CD4-positive, alpha-beta memory T cell (primary cell): ENCODE measurements at regions not wholly inside any gene's neighbourhood (a gene's known extent, or its start where the extent isn't known, plus 50 kb on each side); places are given as distances from the start of the nearest gene placed in this dataset.

Experiments used
- CTCF ChIA-PET: fragments of 350-600 bp; sonication (Branson Sonifier 250); formaldehyde crosslinking; loops from one replicate; lab custom pipeline; 2021; ENCODE audit warnings: inconsistent platforms; ENCODE audit not compliant: partially characterized antibody; lab: Charles Lee
- POLR2A ChIA-PET: fragments of 350-600 bp; sonication (Branson Sonifier 250); formaldehyde crosslinking; loops from one replicate; lab custom pipeline; 2021; ENCODE audit not compliant: partially characterized antibody; lab: Charles Lee
- DNase-seq, 5 donors: peaks; one replicate each; pipeline versions ENCODE4 v3.0.0 to v3.0.0-alpha.2; 2020 to 2022; ENCODE audit warnings: mixed read lengths in 1 of 5
- H3K27ac ChIP-seq: one replicate; pipeline ENCODE4 v1.7.0; 2013; ENCODE audit warnings: low read depth, low read length
- H3K27me3 ChIP-seq: 2 replicates; pipeline ENCODE4 v1.7.0; 2013; ENCODE audit warnings: mild to moderate bottlenecking, low read length, moderate library complexity; ENCODE audit not compliant: insufficient read depth
- H3K36me3 ChIP-seq: 2 replicates; pipeline ENCODE4 v1.7.0; 2013; ENCODE audit warnings: mild to moderate bottlenecking, low read length, moderate library complexity; ENCODE audit not compliant: insufficient read depth
- H3K4me1 ChIP-seq: 2 replicates; pipeline ENCODE4 v1.7.0; 2013; ENCODE audit warnings: mild to moderate bottlenecking, low read length, moderate library complexity; ENCODE audit not compliant: insufficient read depth
- H3K4me3 ChIP-seq, 2 donors: one replicate each; pipeline ENCODE4 v1.7.0; 2013; ENCODE audit warnings: low read length in 2 of 2, mild to moderate bottlenecking in 1 of 2
- H3K9me3 ChIP-seq, 2 donors: one replicate each; pipeline ENCODE4 v1.7.0; 2013; ENCODE audit warnings: low read length in 2 of 2, control low read depth in 1 of 2; ENCODE audit not compliant: control insufficient read depth in 1 of 2
- H3K27ac Mint-ChIP-seq, 7 donors: one replicate each; pipeline ENCODE4 v1.8.0; 2020 to 2021; ENCODE audit warnings: mixed read lengths in 7 of 7, mild to moderate bottlenecking in 6 of 7, inconsistent platforms in 3 of 7, moderate library complexity in 3 of 7
- H3K27me3 Mint-ChIP-seq, 2 donors: one replicate each; pipeline ENCODE4 v1.8.0; 2020 to 2021; ENCODE audit warnings: mixed read lengths in 2 of 2
- H3K36me3 Mint-ChIP-seq, 2 donors: one replicate each; pipeline ENCODE4 v1.8.0; 2020 to 2021; ENCODE audit warnings: mixed read lengths in 2 of 2, inconsistent platforms in 1 of 2, mild to moderate bottlenecking in 1 of 2
- H3K4me1 Mint-ChIP-seq, 4 donors: one replicate each; pipeline ENCODE4 v1.8.0; 2020 to 2021; ENCODE audit warnings: mixed read lengths in 4 of 4, mild to moderate bottlenecking in 1 of 4
- H3K4me3 Mint-ChIP-seq, 8 donors: one replicate each; pipeline ENCODE4 v1.8.0; 2020 to 2021; ENCODE audit warnings: mixed read lengths in 8 of 8, mild to moderate bottlenecking in 7 of 8, moderate library complexity in 6 of 8, inconsistent platforms in 3 of 8
- H3K9me3 Mint-ChIP-seq, 8 donors: one replicate each; pipeline ENCODE4 v1.8.0; 2020 to 2021; ENCODE audit warnings: mixed read lengths in 8 of 8, mild to moderate bottlenecking in 5 of 8, inconsistent platforms in 3 of 8, moderate library complexity in 1 of 8
- intact Hi-C: fragments of 100-400 bp; cut with micrococcal nuclease; formaldehyde crosslinking; loops from one replicate; pipeline ENCODE4 v1.15.1; 2023

- Histone ChIP-seq H3K36me3 (no peaks in the 10 kb centered on the region), H3K4me3 (no peak overlapping the region), H3K27ac (no peak overlapping the region), H3K27me3 (no peaks in the 10 kb centered on the region), H3K9me3 (no peaks in the 10 kb centered on the region), H3K4me1 (no peaks in the 10 kb centered on the region)
- Mint-ChIP-seq H3K9me3 (peaks cover 0 to 2% (median 0%) of the 10 kb centered on the region in 8 donors), H3K27me3 (peaks cover 2 to 4% of the 10 kb centered on the region in 2 donors), H3K4me3 (no peak overlapping the region), H3K27ac (no peak overlapping the region), H3K36me3 (no peaks in the 10 kb centered on the region), H3K4me1 (peaks cover 0 to 3% (median 0%) of the 10 kb centered on the region in 4 donors)
- ChIA-PET CTCF (no interaction called here), POLR2A (no interaction called here)
- intact Hi-C loops: no loop called here
- DNase-seq: no peak
These were observed 127.1 kb upstream of the ANKRD28 start for GRCh38 chr3:15924914-15925313.

GRCh38 chr3:15926871-15927270 is 129.1 kb upstream of the ANKRD28 start:
- ChIA-PET POLR2A (no interaction called here), CTCF (no interaction called here)
- intact Hi-C loops: no loop called here
- no peak overlapping the region for H3K4me3 Mint-ChIP-seq
- Histone ChIP-seq H3K27me3 (no peaks in the 10 kb centered on the region), H3K9me3 (no peaks in the 10 kb centered on the region), H3K4me1 (no peaks in the 10 kb centered on the region), H3K36me3 (no peaks in the 10 kb centered on the region), H3K27ac (no peak overlapping the region), H3K4me3 (no peak overlapping the region)
- H3K36me3 Mint-ChIP-seq: no peaks in the 10 kb centered on the region
- H3K4me1 Mint-ChIP-seq: peaks cover 0 to 3% (median 0%) of the 10 kb centered on the region in 4 donors
- DNase-seq: no peak
- H3K27ac Mint-ChIP-seq: no peak overlapping the region
- H3K9me3 Mint-ChIP-seq: peaks cover 0 to 2% (median 0%) of the 10 kb centered on the region in 8 donors
- peaks cover 2 to 4% of the 10 kb centered on the region in 2 donors for H3K27me3 Mint-ChIP-seq

GRCh38 chr3:15927969-15928368 is 130.2 kb upstream of the ANKRD28 start:
- ChIA-PET POLR2A (no interaction called here), CTCF (no interaction called here)
- no peak for DNase-seq
- peaks cover 0 to 2% (median 0%) of the 10 kb centered on the region in 8 donors for H3K9me3 Mint-ChIP-seq
- no peaks in the 10 kb centered on the region for H3K4me1 ChIP-seq
- intact Hi-C loops: no loop called here
- H3K27ac Mint-ChIP-seq: no peak overlapping the region
- no peaks in the 10 kb centered on the region for H3K36me3 Mint-ChIP-seq
- H3K9me3 ChIP-seq: no peaks in the 10 kb centered on the region
- H3K36me3 ChIP-seq: no peaks in the 10 kb centered on the region
- H3K27me3 ChIP-seq: no peaks in the 10 kb centered on the region
- H3K4me1 Mint-ChIP-seq: peaks cover 0 to 3% (median 0%) of the 10 kb centered on the region in 4 donors
- no peak overlapping the region for H3K4me3 ChIP-seq
- H3K27me3 Mint-ChIP-seq: peaks cover 2 to 4% of the 10 kb centered on the region in 2 donors
- H3K27ac ChIP-seq: no peak overlapping the region
- H3K4me3 Mint-ChIP-seq: no peak overlapping the region

- intact Hi-C loops: no loop called here
- no peaks in the 10 kb centered on the region for H3K27me3 ChIP-seq
- H3K27ac Mint-ChIP-seq: no peak overlapping the region
- no peak overlapping the region for H3K4me3 ChIP-seq
- H3K9me3 Mint-ChIP-seq: peaks cover 0 to 2% (median 0%) of the 10 kb centered on the region in 8 donors
- H3K4me1 ChIP-seq: no peaks in the 10 kb centered on the region
- H3K36me3 ChIP-seq: no peaks in the 10 kb centered on the region
- DNase-seq: no peak
- no peaks in the 10 kb centered on the region for H3K9me3 ChIP-seq
- H3K27me3 Mint-ChIP-seq: peaks cover 2 to 4% of the 10 kb centered on the region in 2 donors
- ChIA-PET CTCF (no interaction called here), POLR2A (interaction anchor here (0.8 kb wide), 1 partner anchor 306 kb away, joined by 3 read pairs; no protein-coding TSS in a partner anchor)
- H3K27ac ChIP-seq: no peak overlapping the region
- no peak overlapping the region for H3K4me3 Mint-ChIP-seq
- H3K36me3 Mint-ChIP-seq: no peaks in the 10 kb centered on the region
- no peaks in the 10 kb centered on the region for H3K4me1 Mint-ChIP-seq
These were observed 132.3 kb upstream of the ANKRD28 start for GRCh38 chr3:15929944-15930571.

- ChIA-PET POLR2A (no interaction called here), CTCF (no interaction called here)
- DNase-seq: no peak
- no peak overlapping the region for H3K27ac Mint-ChIP-seq
- peaks cover 0 to 4% of the 10 kb centered on the region in 2 donors for H3K27me3 Mint-ChIP-seq
- Histone ChIP-seq H3K4me3 (no peak overlapping the region), H3K4me1 (no peaks in the 10 kb centered on the region), H3K27me3 (no peaks in the 10 kb centered on the region), H3K9me3 (no peaks in the 10 kb centered on the region), H3K36me3 (no peaks in the 10 kb centered on the region), H3K27ac (no peak overlapping the region)
- H3K4me1 Mint-ChIP-seq: no peaks in the 10 kb centered on the region
- H3K36me3 Mint-ChIP-seq: no peaks in the 10 kb centered on the region
- intact Hi-C loops: no loop called here
- H3K4me3 Mint-ChIP-seq: no peak overlapping the region
- peaks cover 0 to 2% (median 0%) of the 10 kb centered on the region in 8 donors for H3K9me3 Mint-ChIP-seq
These were observed 134.8 kb upstream of the ANKRD28 start for GRCh38 chr3:15932348-15933300.

GRCh38 chr3:15933439-15934139 is 135.8 kb upstream of the ANKRD28 start:
- Histone ChIP-seq H3K27me3 (no peaks in the 10 kb centered on the region), H3K36me3 (no peaks in the 10 kb centered on the region), H3K27ac (no peak overlapping the region), H3K4me1 (no peaks in the 10 kb centered on the region), H3K9me3 (no peaks in the 10 kb centered on the region), H3K4me3 (no peak overlapping the region)
- Mint-ChIP-seq H3K36me3 (no peaks in the 10 kb centered on the region), H3K27ac (no peak overlapping the region), H3K9me3 (peaks cover 0 to 2% (median 0%) of the 10 kb centered on the region in 8 donors), H3K27me3 (peaks cover 0 to 4% of the 10 kb centered on the region in 2 donors), H3K4me3 (no peak overlapping the region), H3K4me1 (no peaks in the 10 kb centered on the region)
- intact Hi-C loops: no loop called here
- no peak for DNase-seq
- POLR2A ChIA-PET: no interaction called here
- CTCF ChIA-PET: no interaction called here
